Epithelial cell of prostate (primary cell): ENCODE measurements at regions not wholly inside any gene's neighbourhood (a gene's known extent, or its start where the extent isn't known, plus 50 kb on each side); places are given as distances from the start of the nearest gene placed in this dataset.

Experiments used
- DNase-seq: peaks from one replicate; pipeline ENCODE4 v3.0.0-alpha.2; 2011; ENCODE audit warnings: low read depth, low spot score
- H3K27ac ChIP-seq: fragments of 450-650 bp; 2 replicates; pipeline ENCODE4 v1.5.1; 2017; ENCODE audit warnings: mild to moderate bottlenecking

- H3K27ac ChIP-seq, result no peak overlapping the region
- DNase-seq, result no peak
These were observed 153.2 kb upstream of the ETAA1 start for GRCh38 chr2:67243919-67244318.

GRCh38 chr2:67246791-67247190, 150.3 kb upstream of the ETAA1 start:
- H3K27ac ChIP-seq, result no peak overlapping the region
- DNase-seq, result no peak

DNA sequence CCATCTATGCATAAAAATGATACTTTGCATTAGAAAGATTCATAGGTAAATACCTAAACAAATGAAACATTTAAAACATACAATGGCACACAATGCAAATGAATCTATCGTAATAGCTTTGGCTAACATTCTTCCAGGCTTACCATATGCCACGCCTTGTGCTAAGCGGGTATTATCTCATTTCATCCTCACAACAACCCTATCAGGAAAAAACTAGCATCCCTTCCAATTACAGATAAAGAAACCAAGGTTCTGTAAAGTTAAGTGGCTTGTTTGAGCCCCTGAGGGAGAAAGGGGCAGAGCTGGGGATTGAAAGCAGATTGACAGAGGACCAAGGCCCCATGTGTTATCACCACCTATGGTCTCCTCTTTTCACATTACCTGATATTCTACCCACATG, 145.4 kb upstream of the ETAA1 start:
- no peak for DNase-seq
- no peak overlapping the region for H3K27ac ChIP-seq

- H3K27ac ChIP-seq, result peak overlapping the region; percentile 73
- DNase-seq, result peak; percentile 76
These were observed 141.1 kb upstream of the ETAA1 start for GRCh38 chr2:67255933-67256615.

DNA sequence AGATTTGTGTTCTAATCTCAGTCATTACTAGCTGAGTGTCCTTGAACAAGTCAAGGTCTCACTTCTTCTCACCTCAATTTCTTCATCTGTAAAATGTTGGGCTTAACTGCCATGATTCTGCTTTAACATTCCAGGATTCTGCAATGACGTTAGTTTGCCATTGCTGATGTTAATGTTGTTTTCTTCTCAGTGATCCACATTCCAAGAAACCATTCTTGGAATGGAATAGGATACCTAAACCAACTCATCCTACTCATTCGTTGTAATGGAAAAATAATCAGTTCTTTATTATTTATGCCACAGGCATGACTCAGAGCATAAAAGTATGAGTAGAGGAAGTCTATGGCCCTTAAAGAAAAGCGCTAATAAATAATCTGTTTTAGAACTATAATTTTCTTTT, 140.2 kb upstream of the ETAA1 start:
- peak overlapping the region; percentile 73 for H3K27ac ChIP-seq
- DNase-seq, result no peak

DNA sequence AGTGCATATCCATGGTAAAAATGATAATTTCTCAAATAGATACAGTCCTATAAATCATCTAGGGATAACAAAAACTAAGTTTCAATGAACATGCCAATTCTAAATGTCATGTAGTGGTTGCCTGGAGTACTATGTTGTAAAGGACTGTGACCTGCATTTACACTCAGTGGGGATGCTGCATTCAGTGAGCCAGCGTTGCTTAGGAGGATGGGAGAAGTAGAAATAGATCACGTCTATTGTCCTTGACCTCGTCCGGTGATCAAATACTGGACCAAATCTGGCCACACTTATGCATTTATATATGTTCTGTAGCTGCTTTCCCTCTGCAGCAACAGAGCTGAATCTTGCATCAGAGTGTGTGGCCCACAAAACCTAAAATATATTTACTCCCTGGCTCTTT, 139.0 kb upstream of the ETAA1 start:
- H3K27ac ChIP-seq, result no peak overlapping the region
- no peak for DNase-seq

GRCh38 chr2:67258831-67259230, 138.3 kb upstream of the ETAA1 start:
- peak overlapping the region; percentile 97 for H3K27ac ChIP-seq
- DNase-seq, result no peak

DNA sequence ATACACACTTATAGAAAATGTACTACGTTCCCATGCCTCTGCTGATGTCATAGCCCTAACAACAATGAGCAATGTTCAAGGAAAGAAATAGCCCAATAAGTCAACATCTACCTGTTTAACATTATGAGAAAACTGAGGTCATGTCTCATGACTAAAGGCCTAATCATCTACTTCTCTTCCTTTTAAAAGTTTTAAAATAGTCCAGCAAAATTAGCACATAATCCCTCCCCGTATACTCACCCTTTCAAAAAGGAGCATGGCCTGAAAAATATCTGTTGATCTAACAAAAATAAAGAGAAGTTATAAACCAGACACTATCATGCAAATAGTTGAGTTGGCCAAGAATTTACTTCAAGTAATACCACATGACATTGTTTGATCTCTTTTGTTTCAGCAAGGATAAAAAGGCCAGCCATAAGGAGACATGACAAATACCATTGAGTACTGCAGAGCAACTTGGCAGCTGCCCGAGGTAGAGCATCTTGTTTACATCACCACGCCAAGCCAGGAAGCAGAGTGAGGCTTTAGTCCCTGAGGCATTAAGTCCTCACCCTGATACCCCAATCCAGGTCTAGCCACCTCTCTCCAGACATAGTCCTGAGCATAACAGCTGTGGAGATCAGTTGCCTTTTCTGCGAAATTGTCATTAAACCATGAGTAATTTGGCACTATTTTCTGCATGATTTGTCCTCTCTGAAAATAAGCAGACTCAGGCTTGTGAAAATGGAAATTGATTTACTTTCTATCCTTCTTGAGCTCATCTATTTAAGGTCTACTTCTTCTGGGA, 137.4 kb upstream of the ETAA1 start:
- H3K27ac ChIP-seq, result peak overlapping the region; percentile 97
- peak; percentile 93 for DNase-seq

- H3K27ac ChIP-seq, result peak overlapping the region; percentile 97
- DNase-seq, result peak; percentile 39
These were observed 136.5 kb upstream of the ETAA1 start for GRCh38 chr2:67260343-67261277.

DNA sequence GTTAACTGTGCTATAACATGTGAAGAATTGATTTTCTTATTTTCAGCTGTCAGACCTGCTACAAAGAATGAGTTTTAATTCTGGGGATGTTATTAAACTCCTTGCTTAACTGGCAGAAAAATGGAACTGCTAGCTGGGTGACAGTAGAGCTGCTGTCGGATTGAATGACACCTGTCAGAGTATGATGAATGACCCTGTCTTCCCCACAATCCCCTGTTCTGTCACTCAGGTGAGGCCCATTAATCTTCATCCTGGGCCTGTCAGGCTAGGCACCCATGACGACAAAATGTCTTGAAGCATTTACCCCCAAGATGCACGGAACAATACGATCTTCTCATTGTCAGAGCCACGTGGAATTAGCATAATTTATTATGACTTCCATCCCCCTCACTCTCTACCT, 129.9 kb upstream of the ETAA1 start:
- H3K27ac ChIP-seq, result no peak overlapping the region
- DNase-seq, result no peak

DNA sequence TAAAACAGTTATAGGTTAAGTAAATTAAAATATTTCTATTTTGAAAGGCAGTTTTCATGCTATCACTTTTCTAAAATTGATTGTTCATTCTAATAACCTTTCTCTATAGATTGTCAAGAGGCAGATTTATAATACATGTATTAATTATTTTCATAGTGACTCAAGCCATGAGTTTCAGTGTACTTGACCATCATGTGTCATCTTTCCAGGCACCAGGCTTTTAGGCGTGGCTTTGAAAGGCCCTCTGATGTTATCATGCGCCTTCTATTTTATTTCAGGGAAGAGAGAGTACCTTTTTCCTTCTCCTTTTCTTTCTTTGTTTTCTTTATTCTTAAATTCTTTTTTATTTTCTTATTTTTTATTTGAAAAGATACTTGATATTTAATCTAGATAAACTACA, 128.3 kb upstream of the ETAA1 start:
- H3K27ac ChIP-seq, result peak overlapping the region; percentile 58
- DNase-seq, result peak; percentile 83

DNA sequence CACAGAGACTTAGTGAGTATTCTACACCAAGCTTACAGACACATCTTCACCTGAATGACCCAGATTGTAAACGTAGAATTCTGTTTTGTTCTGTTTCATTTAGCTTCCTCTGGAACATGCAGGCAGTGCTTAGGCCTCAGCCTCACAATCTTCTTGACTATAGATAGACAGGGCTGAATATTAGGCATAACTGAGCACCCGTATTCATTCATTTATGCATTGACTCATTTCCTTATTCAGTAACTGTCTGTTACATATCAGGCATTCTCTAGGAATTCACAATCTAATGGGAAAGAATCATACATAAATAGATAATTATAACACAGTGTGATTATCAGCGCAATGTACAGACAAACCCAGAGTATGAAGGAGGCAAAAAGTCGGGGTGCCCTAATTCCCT, 124.9 kb upstream of the ETAA1 start:
- no peak for DNase-seq
- peak overlapping the region; percentile 42 for H3K27ac ChIP-seq

- no peak for DNase-seq
These were observed 119.7 kb upstream of the ETAA1 start for GRCh38 chr2:67277450-67277849.

DNA sequence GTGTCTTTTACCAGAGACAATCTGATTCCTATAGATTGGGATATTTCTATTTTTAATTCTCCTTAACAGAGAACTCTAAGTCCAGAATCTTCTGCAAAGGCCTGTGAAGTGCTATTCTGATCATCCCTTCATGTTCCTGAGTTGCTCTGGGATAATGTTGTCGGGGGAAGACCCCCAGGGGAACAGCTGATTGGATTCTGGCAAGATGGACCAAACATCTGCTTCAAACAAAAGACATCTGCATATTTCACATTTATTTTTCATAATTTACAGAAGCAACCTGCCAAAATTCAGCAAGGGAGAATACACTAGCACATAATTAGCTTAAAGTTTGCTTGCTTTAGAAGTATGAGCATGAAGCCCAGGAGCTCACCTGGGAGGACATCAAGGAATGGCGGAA, 116.0 kb upstream of the ETAA1 start:
- DNase-seq, result no peak
- no peak overlapping the region for H3K27ac ChIP-seq

More at GRCh38 chr2:67277450-67277849, 119.7 kb upstream of the ETAA1 start:
- H3K27ac ChIP-seq, result no peak overlapping the region

GRCh38 chr2:67283641-67284040, 113.5 kb upstream of the ETAA1 start:
- no peak for DNase-seq

GRCh38 chr2:67286981-67287759, 110.0 kb upstream of the ETAA1 start:
- DNase-seq, result no peak
- peak overlapping the region; percentile 98 for H3K27ac ChIP-seq

More at GRCh38 chr2:67283641-67284040, 113.5 kb upstream of the ETAA1 start:
- H3K27ac ChIP-seq, result no peak overlapping the region

DNA sequence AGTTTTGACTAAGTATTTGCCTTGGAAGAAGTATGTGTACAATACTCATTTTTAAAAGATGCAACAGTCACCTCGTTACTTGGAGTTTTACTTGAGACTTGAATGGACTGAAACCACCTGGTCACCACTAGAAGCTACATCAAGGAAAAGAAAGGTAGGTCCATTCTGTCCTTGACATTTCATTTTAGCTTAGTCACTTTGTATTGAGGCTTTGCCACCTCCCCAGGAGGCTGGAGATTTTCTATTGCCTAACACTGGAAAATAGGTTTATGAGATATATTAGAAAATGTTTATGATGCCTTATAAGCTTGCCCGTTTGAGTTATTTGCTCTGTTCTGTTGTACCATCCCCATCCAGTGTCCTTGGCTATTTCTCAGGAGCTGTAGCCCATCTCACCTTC, 107.9 kb upstream of the ETAA1 start:
- H3K27ac ChIP-seq, result peak overlapping the region; percentile 98
- no peak for DNase-seq

GRCh38 chr2:67289921-67290371, 107.2 kb upstream of the ETAA1 start:
- peak; percentile 98 for DNase-seq
- H3K27ac ChIP-seq, result peak overlapping the region; percentile 98

GRCh38 chr2:67290451-67291290, 106.5 kb upstream of the ETAA1 start:
- peak; percentile 92 for DNase-seq
- H3K27ac ChIP-seq, result peak overlapping the region; percentile 98
